ENCODE measurements at regions not wholly inside any gene's neighbourhood (a gene's known extent, or its start where the extent isn't known, plus 50 kb on each side); places are given as distances from the start of the nearest gene placed in this dataset.

DNA sequence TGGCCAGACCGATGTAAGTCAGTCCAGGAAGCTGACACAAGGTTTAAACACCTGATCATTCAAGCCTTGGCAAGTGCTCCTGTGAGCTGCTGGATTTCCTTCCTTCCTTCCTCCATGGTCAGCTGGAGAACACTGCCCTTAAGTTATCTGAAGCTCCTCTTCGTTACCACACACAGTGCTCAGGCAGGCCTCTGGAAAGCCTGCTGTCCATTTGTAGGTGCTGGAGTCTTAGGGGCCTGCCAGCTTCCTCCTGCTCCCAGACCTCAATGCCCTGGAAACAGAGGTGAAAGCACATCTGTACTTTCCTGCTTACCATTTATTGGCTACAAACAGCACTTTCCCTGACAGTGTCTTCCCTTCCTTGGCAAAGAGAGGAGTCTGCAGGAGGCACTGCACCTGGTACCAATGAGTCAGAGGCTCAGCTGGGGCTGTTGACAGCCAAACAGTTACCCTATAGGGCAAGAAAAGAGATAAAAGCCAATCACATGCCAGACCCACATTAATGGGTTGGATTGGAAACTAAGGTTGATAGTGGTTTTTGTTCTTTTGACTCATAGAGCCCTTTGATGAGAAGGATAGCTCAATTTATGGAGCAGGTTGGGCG, 72.6 kb upstream of the PUM3 start:
- TF ChIP-seq GABPA (IDR thresholded peaks at IDR 0.05; ENCODE audit: low read depth) (no peak), MAX (IDR thresholded peaks at IDR 0.05; ENCODE audit: low read depth) (no peak), FOXM1 (IDR thresholded peaks at IDR 0.05; ENCODE audit: low read depth) (no peak), RXRA (IDR thresholded peaks at IDR 0.05; ENCODE audit: borderline replicate concordance, low read depth) (no peak), TAF1 (IDR thresholded peaks at IDR 0.05; ENCODE audit: borderline replicate concordance, low read depth, low read length) (no peak), NRF1 (IDR thresholded peaks at IDR 0.05; ENCODE audit: low read depth, low read length) (no peak), USF1 (IDR thresholded peaks at IDR 0.05; ENCODE audit: borderline replicate concordance, low read depth) (no peak), PBX3 (IDR thresholded peaks at IDR 0.05) (no peak), GATA2 (CRISPR knock-in tag; IDR thresholded peaks at IDR 0.05) (no peak), SMC3 (IDR thresholded peaks at IDR 0.05; ENCODE audit: low read depth, low read length) (no peak), POLR2AphosphoS5 (IDR thresholded peaks at IDR 0.05; ENCODE audit: low read depth, low read length) (no peak), RFX5 (IDR thresholded peaks at IDR 0.05; ENCODE audit: low read length) (no peak)
- TF ChIP-seq, protein P1, sequence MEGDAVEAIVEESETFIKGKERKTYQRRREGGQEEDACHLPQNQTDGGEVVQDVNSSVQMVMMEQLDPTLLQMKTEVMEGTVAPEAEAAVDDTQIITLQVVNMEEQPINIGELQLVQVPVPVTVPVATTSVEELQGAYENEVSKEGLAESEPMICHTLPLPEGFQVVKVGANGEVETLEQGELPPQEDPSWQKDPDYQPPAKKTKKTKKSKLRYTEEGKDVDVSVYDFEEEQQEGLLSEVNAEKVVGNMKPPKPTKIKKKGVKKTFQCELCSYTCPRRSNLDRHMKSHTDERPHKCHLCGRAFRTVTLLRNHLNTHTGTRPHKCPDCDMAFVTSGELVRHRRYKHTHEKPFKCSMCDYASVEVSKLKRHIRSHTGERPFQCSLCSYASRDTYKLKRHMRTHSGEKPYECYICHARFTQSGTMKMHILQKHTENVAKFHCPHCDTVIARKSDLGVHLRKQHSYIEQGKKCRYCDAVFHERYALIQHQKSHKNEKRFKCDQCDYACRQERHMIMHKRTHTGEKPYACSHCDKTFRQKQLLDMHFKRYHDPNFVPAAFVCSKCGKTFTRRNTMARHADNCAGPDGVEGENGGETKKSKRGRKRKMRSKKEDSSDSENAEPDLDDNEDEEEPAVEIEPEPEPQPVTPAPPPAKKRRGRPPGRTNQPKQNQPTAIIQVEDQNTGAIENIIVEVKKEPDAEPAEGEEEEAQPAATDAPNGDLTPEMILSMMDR (IDR thresholded peaks at IDR 0.05) = no peak

Measured in SK-N-SH (cell line).